Liver (tissue), 3 donors: ENCODE measurements at regions not wholly inside any gene's neighbourhood (a gene's known extent, or its start where the extent isn't known, plus 50 kb on each side); places are given as distances from the start of the nearest gene placed in this dataset.

Source experiments
- ATF3 ChIP-seq: IDR thresholded peaks from 2 replicates; pipeline ENCODE4 v1.6.1; 2016; ENCODE audit warnings: antibody characterized with exemption
- CTCF ChIP-seq: fragments of 150-350 bp; IDR thresholded peaks from 2 replicates; pipeline ENCODE4 v1.5.1; 2017; ENCODE audit warnings: improper control_type of control experiment, low read depth, low read length; ENCODE audit not compliant: missing input control
- HNF4A ChIP-seq, 2 donors: conservative IDR thresholded peaks; 2 replicates each; pipeline ENCODE4 v1.6.1; 2016; ENCODE audit warnings: antibody characterized with exemption in 2 of 2, mild to moderate bottlenecking in 2 of 2
- NR2F2 ChIP-seq: IDR thresholded peaks from 2 replicates; pipeline ENCODE4 v1.6.1; 2016; ENCODE audit warnings: antibody characterized with exemption
- RAD21 ChIP-seq, 2 donors: IDR thresholded peaks; 2 replicates each; pipeline ENCODE4 v1.6.1; 2016; ENCODE audit warnings: antibody characterized with exemption in 2 of 2, mild to moderate bottlenecking in 2 of 2
- SP1 ChIP-seq: IDR thresholded peaks from 2 replicates; pipeline ENCODE4 v1.6.1; 2018; ENCODE audit warnings: antibody characterized with exemption, mild to moderate bottlenecking
- TAF1 ChIP-seq: conservative IDR thresholded peaks from 2 replicates; pipeline ENCODE4 v1.6.1; 2016; ENCODE audit warnings: antibody characterized with exemption, mild to moderate bottlenecking
- YY1 ChIP-seq: IDR thresholded peaks from 2 replicates; pipeline ENCODE4 v1.6.1; 2016; ENCODE audit warnings: antibody characterized with exemption, mild to moderate bottlenecking
- ZBTB33 ChIP-seq: IDR thresholded peaks from 2 replicates; pipeline ENCODE4 v1.6.1; 2016; ENCODE audit warnings: antibody characterized with exemption
- TF ChIP-seq, protein P1 (sequence below): IDR thresholded peaks from 2 replicates; pipeline ENCODE4 v1.6.1; 2016; ENCODE audit warnings: antibody characterized with exemption
- TF ChIP-seq, protein P2 (sequence below): IDR thresholded peaks from 2 replicates; pipeline ENCODE4 v1.6.1; 2016; ENCODE audit warnings: antibody characterized with exemption, mild to moderate bottlenecking
- donor health status: healthy.
- donor health status: healthy.

DNA sequence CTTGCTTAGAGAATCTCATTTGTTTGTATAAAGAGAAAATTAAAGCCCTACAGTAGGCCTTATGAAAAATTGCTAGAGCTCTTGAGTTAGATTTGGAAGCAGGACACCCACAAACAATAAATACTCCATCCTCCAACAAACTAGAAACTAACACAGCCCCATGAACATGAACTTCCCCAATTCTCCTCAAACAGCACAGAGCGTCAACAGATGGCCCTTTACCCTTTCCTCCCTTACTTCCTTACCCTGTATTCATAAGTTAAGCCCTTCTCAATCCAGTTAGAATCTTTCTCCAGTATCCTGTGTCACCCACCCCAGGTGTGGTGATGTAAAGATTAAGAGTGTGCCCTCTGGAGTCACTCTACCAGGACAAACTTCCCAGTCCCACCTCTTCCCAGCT is 113.7 kb downstream of the UNC5CL start:
- no peak for TF ChIP-seq CTCF
- no peak for TF ChIP-seq NR2F2
- no peak for TF ChIP-seq ZBTB33
- TF ChIP-seq YY1 = no peak
- TF ChIP-seq, protein P1, sequence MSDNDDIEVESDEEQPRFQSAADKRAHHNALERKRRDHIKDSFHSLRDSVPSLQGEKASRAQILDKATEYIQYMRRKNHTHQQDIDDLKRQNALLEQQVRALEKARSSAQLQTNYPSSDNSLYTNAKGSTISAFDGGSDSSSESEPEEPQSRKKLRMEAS = no peak
- no peak for TF ChIP-seq SP1
- no peak for TF ChIP-seq RAD21 (IDR thresholded peaks at IDR 0.05)
- TF ChIP-seq, protein P2, sequence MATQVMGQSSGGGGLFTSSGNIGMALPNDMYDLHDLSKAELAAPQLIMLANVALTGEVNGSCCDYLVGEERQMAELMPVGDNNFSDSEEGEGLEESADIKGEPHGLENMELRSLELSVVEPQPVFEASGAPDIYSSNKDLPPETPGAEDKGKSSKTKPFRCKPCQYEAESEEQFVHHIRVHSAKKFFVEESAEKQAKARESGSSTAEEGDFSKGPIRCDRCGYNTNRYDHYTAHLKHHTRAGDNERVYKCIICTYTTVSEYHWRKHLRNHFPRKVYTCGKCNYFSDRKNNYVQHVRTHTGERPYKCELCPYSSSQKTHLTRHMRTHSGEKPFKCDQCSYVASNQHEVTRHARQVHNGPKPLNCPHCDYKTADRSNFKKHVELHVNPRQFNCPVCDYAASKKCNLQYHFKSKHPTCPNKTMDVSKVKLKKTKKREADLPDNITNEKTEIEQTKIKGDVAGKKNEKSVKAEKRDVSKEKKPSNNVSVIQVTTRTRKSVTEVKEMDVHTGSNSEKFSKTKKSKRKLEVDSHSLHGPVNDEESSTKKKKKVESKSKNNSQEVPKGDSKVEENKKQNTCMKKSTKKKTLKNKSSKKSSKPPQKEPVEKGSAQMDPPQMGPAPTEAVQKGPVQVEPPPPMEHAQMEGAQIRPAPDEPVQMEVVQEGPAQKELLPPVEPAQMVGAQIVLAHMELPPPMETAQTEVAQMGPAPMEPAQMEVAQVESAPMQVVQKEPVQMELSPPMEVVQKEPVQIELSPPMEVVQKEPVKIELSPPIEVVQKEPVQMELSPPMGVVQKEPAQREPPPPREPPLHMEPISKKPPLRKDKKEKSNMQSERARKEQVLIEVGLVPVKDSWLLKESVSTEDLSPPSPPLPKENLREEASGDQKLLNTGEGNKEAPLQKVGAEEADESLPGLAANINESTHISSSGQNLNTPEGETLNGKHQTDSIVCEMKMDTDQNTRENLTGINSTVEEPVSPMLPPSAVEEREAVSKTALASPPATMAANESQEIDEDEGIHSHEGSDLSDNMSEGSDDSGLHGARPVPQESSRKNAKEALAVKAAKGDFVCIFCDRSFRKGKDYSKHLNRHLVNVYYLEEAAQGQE = no peak
- TF ChIP-seq TAF1 = no peak
- TF ChIP-seq HNF4A (conservative IDR thresholded peaks at IDR 0.05) = no peak
- TF ChIP-seq ATF3 = no peak
